PFSK-1 (cell line): ENCODE measurements at regions not wholly inside any gene's neighbourhood (a gene's known extent, or its start where the extent isn't known, plus 50 kb on each side); places are given as distances from the start of the nearest gene placed in this dataset.

Experiments
- FOXP2 ChIP-seq: optimal IDR thresholded peaks from 2 replicates; pipeline ENCODE3; 2011; ENCODE audit warnings: borderline replicate concordance, control low read depth, inconsistent platforms; ENCODE audit not compliant: insufficient read depth; ENCODE audit errors: extremely low read length, extremely low read depth
- POLR2AphosphoS5 ChIP-seq: IDR thresholded peaks from 2 replicates; pipeline ENCODE4 v1.6.1; 2012; ENCODE audit warnings: low read depth, mild to moderate bottlenecking, control low read depth, low read length, moderate library complexity
- REST ChIP-seq, 2 experiments: IDR thresholded peaks; 2 replicates each; pipeline versions ENCODE4 v1.6.1 to v1.8.0; 2011 to 2012; ENCODE audit warnings: low read depth in 2 of 2, low read length in 2 of 2, control low read depth in 1 of 2, inconsistent platforms in 1 of 2, mild to moderate bottlenecking in 1 of 2, moderate library complexity in 1 of 2; ENCODE audit not compliant: insufficient read depth in 1 of 2
- SIN3A ChIP-seq: IDR thresholded peaks from 2 replicates; pipeline ENCODE4 v1.6.1; 2012; ENCODE audit warnings: mild to moderate bottlenecking, low read length, moderate library complexity, borderline replicate concordance; ENCODE audit not compliant: insufficient read depth
- TAF1 ChIP-seq: IDR thresholded peaks from 2 replicates; pipeline ENCODE4 v1.6.1; 2012; ENCODE audit warnings: low read length, control low read depth, borderline replicate concordance; ENCODE audit not compliant: insufficient read depth

DNA sequence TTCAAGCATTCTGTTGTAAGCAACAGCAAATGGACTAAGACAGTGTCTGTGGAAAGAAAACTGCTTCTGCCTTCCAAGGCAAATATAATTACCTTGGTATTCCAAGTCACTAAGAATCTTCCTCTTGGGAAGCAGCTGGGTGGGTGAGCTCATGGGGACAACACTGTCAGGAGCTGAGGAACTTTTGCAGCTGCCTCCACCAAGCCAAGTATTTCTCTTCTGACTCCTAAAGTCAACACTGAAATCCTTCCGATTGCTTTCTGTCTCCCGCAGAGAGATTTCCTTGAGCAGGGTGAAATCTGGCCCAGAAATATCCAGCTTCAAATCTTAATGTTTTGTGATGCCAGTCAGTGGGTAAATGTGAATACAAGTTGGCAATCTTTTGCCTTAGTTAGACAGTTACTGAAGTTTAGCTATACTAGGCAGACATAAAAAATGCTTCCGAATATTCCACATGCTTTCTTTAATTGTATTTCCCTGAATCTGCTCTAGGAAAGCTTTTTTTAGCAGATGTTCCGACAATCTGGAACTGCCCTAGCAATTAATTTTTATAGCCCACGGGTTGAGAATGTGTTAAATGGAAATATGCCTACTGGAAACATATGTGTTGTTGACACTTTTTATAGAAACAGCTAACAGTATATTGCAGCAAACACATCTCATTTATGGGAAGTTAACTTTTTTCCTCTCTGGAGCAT is 369.9 kb upstream of the DAB2 start:
- TF ChIP-seq FOXP2 (no peak), TAF1 (no peak), POLR2AphosphoS5 (no peak), REST (IDR thresholded peaks at IDR 0.05; ENCODE audit: insufficient read depth in 1 of 2, low read depth in 2 of 2, low read length in 2 of 2) (no peak), SIN3A (no peak)

- TF ChIP-seq POLR2AphosphoS5 (no peak), FOXP2 (no peak), SIN3A (no peak), TAF1 (no peak), REST (IDR thresholded peaks at IDR 0.05; ENCODE audit: insufficient read depth in 1 of 2, low read depth in 2 of 2, low read length in 2 of 2) (no peak)
These were observed 360.6 kb upstream of the DAB2 start for GRCh38 chr5:39785410-39785809.

DNA sequence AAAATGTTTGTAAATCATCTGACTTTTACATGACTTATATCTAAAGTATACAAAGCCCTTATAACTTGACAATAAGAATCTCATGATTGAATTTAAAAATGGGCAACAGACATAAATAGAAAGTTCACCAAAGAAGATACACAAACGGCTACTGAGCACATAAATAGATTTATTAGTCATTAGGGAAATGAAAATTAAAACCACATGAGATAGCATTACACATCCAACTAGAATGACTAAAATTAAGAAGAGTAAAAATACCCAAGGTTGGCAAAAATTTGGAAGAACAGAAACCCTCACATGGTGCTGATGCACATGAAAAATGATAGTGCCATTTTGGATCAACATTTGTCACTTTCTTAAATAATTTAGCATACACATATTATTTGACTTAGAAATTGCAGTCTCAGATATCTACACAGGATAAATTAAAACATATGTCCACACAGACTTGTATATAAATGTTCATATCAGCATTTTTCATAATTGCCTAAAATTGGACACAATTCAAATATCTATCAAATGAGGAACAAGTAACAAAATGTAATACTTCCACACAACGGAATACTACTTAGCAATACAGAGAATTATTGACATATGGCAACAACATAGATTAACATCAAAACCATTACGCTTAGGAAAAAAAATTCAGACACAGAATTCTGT is 359.1 kb upstream of the DAB2 start:
- no peak for TF ChIP-seq TAF1
- TF ChIP-seq POLR2AphosphoS5 = no peak
- no peak for TF ChIP-seq FOXP2
- no peak for TF ChIP-seq SIN3A
- no peak for TF ChIP-seq REST (IDR thresholded peaks at IDR 0.05; ENCODE audit: insufficient read depth in 1 of 2, low read depth in 2 of 2, low read length in 2 of 2)

DNA sequence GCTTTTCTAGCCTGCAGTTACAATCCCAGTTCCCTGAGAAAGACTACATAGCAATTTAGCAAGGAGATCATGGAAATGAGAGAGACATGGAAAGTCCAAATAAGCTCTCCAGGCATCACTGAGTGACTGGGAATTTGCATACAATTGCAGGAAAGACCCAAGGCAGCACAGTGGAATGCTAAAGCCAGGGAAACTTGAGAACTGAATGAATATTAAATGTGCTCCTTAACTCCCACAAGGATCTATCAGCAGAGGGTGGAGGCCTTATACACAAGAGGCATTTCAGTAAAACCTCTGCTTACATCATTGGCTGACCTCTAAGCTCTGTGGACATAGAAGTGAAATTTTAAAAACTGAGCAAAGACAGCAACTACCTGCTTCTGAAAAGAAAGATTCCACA is 355.6 kb upstream of the DAB2 start:
- TF ChIP-seq SIN3A (no peak), FOXP2 (no peak), REST (IDR thresholded peaks at IDR 0.05; ENCODE audit: insufficient read depth in 1 of 2, low read depth in 2 of 2, low read length in 2 of 2) (no peak), POLR2AphosphoS5 (no peak), TAF1 (no peak)
